AG04449 (cell line): ENCODE measurements at regions not wholly inside any gene's neighbourhood (a gene's known extent, or its start where the extent isn't known, plus 50 kb on each side); places are given as distances from the start of the nearest gene placed in this dataset.
A peak's percentile ranks its signal among the peaks of the same experiment; 100 is the strongest.

Experiments
- CTCF ChIA-PET: fragments of 350-600 bp; formaldehyde crosslinking; extraction: SDS; loops from one replicate; lab custom pipeline; 2021; ENCODE audit warnings: antibody characterized with exemption; lab: Yijun Ruan, JAX
- POLR2A ChIA-PET: fragments of 400-600, 350-600 bp; formaldehyde crosslinking; extraction: SDS; loops from one replicate; lab custom pipeline; 2020; ENCODE audit warnings: antibody characterized with exemption, inconsistent platforms; lab: Yijun Ruan, JAX
- DNase-seq: peaks from one replicate; pipeline ENCODE4 v3.0.0-alpha.2; 2010; ENCODE audit warnings: low read depth, low spot score
- H3K4me3 ChIP-seq: 2 replicates; pipeline ENCODE4 v1.5.1; 2011; ENCODE audit warnings: low read depth, mild to moderate bottlenecking, control low read depth, low read length
- CTCF ChIP-seq: IDR thresholded peaks from one replicate; pipeline ENCODE4 v1.5.1; 2011; ENCODE audit warnings: mild to moderate bottlenecking, moderate library complexity, low read length, control low read depth, inconsistent platforms; ENCODE audit not compliant: insufficient read depth; ENCODE audit errors: missing control alignments

- TF ChIP-seq CTCF = no peak
- ChIA-PET CTCF (interaction anchor here (1.5 to 1.6 kb wide), 2 partner anchors 32 to 229 kb away, joined by 4 to 6 read pairs; no protein-coding TSS in a partner anchor), POLR2A (no interaction called here)
- no peak for DNase-seq
- no peak overlapping the region for H3K4me3 ChIP-seq
Observed at GRCh38 chr2:224222974-224223373, 178.9 kb downstream of the FAM124B start.

- ChIA-PET POLR2A (interaction anchor here (0.8 kb wide), 1 partner anchor 11 kb away, joined by 3 read pairs; no protein-coding TSS in a partner anchor), CTCF (interaction anchor here (1.6 kb wide), 1 partner anchor 228 kb away, joined by 6 read pairs; no protein-coding TSS in a partner anchor)
- no peak overlapping the region for H3K4me3 ChIP-seq
- no peak for DNase-seq
- no peak for TF ChIP-seq CTCF
Observed at GRCh38 chr2:224222291-224222690, 179.6 kb downstream of the FAM124B start.

- no peak overlapping the region for H3K4me3 ChIP-seq
- no peak for TF ChIP-seq CTCF
- ChIA-PET POLR2A (no interaction called here), CTCF (interaction anchor here (1.5 to 1.6 kb wide), 2 partner anchors 13 to 228 kb away, joined by 3 to 6 read pairs; no protein-coding TSS in a partner anchor)
- DNase-seq = peak; percentile 82
Observed at GRCh38 chr2:224221455-224221913, 180.4 kb downstream of the FAM124B start.

- no peak for DNase-seq
- ChIA-PET CTCF (interaction anchor here (0.9 to 1.5 kb wide), 2 partner anchors 12 to 250 kb away, joined by 3 to 4 read pairs; no protein-coding TSS in a partner anchor), POLR2A (no interaction called here)
- no peak for TF ChIP-seq CTCF
- H3K4me3 ChIP-seq = no peak overlapping the region
Observed at GRCh38 chr2:224220586-224221255, 181.2 kb downstream of the FAM124B start.

GRCh38 chr2:224219781-224220180 is 180.7 kb upstream of the SERPINE2 start:
- H3K4me3 ChIP-seq = no peak overlapping the region
- DNase-seq = no peak
- no peak for TF ChIP-seq CTCF
- ChIA-PET POLR2A (no interaction called here), CTCF (interaction anchor here (0.9 to 1.2 kb wide), 2 partner anchors 206 to 249 kb away, joined by 3 to 4 read pairs; no protein-coding TSS in a partner anchor)

GRCh38 chr2:224217962-224218347 is 178.9 kb upstream of the SERPINE2 start:
- TF ChIP-seq CTCF = no peak
- DNase-seq = peak; percentile 28
- POLR2A ChIA-PET = no interaction called here
- CTCF ChIA-PET = no interaction called here
- H3K4me3 ChIP-seq = no peak overlapping the region
